SK-N-SH treated with all-trans-retinoic acid at 6 μM for 48 hours (cell line): ENCODE measurements at regions not wholly inside any gene's neighbourhood (a gene's known extent, or its start where the extent isn't known, plus 50 kb on each side); places are given as distances from the start of the nearest gene placed in this dataset.

Experiments
- ATAC-seq: fragments of 200-7000 bp; cut with Tn5 transposase; 3 replicates; pipeline ENCODE4 v1.9.1; 2020; ENCODE audit warnings: mild to moderate bottlenecking, moderate library complexity
- ARNTL ChIP-seq: fragments of 450-650 bp; formaldehyde crosslinking; IDR thresholded peaks from 2 replicates; pipeline ENCODE4 v1.5.0; 2020; ENCODE audit warnings: low read depth, mild to moderate bottlenecking, moderate library complexity, borderline replicate concordance
- ESRRG ChIP-seq: fragments of 250-450 bp; sonication (Bioruptor Pico); IDR thresholded peaks from 2 replicates; pipeline ENCODE4 v1.6.1; 2021; ENCODE audit warnings: mild to moderate bottlenecking
- GLIS3 ChIP-seq: fragments of 250-450 bp; sonication (Bioruptor Pico); IDR thresholded peaks from 2 replicates; pipeline ENCODE4 v1.5.0; 2020; ENCODE audit warnings: mild to moderate bottlenecking, moderate library complexity
- ISL1 ChIP-seq: fragments of 250-450 bp; sonication (Bioruptor Pico); IDR thresholded peaks from 2 replicates; pipeline ENCODE4 v2.1.2; 2022; ENCODE audit warnings: mild to moderate bottlenecking, moderate library complexity
- OSR1 ChIP-seq: fragments of 250-450 bp; sonication (Bioruptor Pico); IDR thresholded peaks from 2 replicates; pipeline ENCODE4 v1.8.0; 2022; ENCODE audit warnings: moderate library complexity, mild to moderate bottlenecking, inconsistent platforms
- PPARA ChIP-seq: fragments of 250-450 bp; sonication (Bioruptor Pico); IDR thresholded peaks from 2 replicates; pipeline ENCODE4 v1.5.0; 2020; ENCODE audit warnings: mild to moderate bottlenecking, borderline replicate concordance
- RARB ChIP-seq: fragments of 250-450 bp; sonication (Bioruptor Pico); IDR thresholded peaks from 2 replicates; pipeline ENCODE4 v1.8.0; 2021; ENCODE audit warnings: mild to moderate bottlenecking, moderate library complexity
- SNAI2 ChIP-seq: fragments of 250-450 bp; sonication (Bioruptor Pico); IDR thresholded peaks from 2 replicates; pipeline ENCODE4 v1.5.0; 2020; ENCODE audit warnings: mild to moderate bottlenecking, moderate library complexity
- TCF4 ChIP-seq: fragments of 250-450 bp; sonication (Bioruptor Pico); IDR thresholded peaks from 2 replicates; pipeline ENCODE4 v1.8.0; 2021; ENCODE audit warnings: mild to moderate bottlenecking, moderate library complexity, borderline replicate concordance
- TOX ChIP-seq: fragments of 250-450 bp; sonication (Bioruptor Pico); IDR thresholded peaks from 2 replicates; pipeline ENCODE4 v1.8.0; 2021; ENCODE audit warnings: mild to moderate bottlenecking, moderate library complexity, borderline replicate concordance
- ZC3H10 ChIP-seq: fragments of 250-450 bp; sonication (Bioruptor Pico); IDR thresholded peaks from 2 replicates; pipeline ENCODE4 v1.5.1; 2021; ENCODE audit warnings: mild to moderate bottlenecking, moderate library complexity
- ZFP3 ChIP-seq: fragments of 250-450 bp; sonication (Bioruptor Pico); IDR thresholded peaks from 2 replicates; pipeline ENCODE4 v1.5.0; 2020; ENCODE audit warnings: mild to moderate bottlenecking, moderate library complexity
- ZFP30 ChIP-seq: fragments of 450-650 bp; formaldehyde crosslinking; IDR thresholded peaks from 2 replicates; pipeline ENCODE4 v1.5.0; 2022; ENCODE audit warnings: mild to moderate bottlenecking, moderate library complexity
- ZNF565 ChIP-seq: fragments of 450-650 bp; formaldehyde crosslinking; conservative IDR thresholded peaks from 2 replicates; pipeline ENCODE4 v1.5.0; 2020; ENCODE audit warnings: low read depth, mild to moderate bottlenecking, moderate library complexity
- ZNF70 ChIP-seq: fragments of 450-650 bp; formaldehyde crosslinking; IDR thresholded peaks from 2 replicates; pipeline ENCODE4 v1.5.0; 2020; ENCODE audit warnings: mild to moderate bottlenecking, moderate library complexity
- ZNF8 ChIP-seq: fragments of 450-650 bp; formaldehyde crosslinking; IDR thresholded peaks from 2 replicates; pipeline ENCODE4 v1.5.0; 2020; ENCODE audit warnings: mild to moderate bottlenecking, moderate library complexity
- TF ChIP-seq, protein P1 (sequence below): fragments of 250-450 bp; sonication (Bioruptor Pico); IDR thresholded peaks from 2 replicates; pipeline ENCODE4 v1.8.0; 2020; ENCODE audit warnings: mild to moderate bottlenecking, moderate library complexity, borderline replicate concordance
- TF ChIP-seq, protein P2 (sequence below): fragments of 250-450 bp; sonication (Bioruptor Pico); IDR thresholded peaks from 2 replicates; pipeline ENCODE4 v1.5.1; 2020; ENCODE audit warnings: low read depth, mild to moderate bottlenecking, moderate library complexity
- TF ChIP-seq, protein P3 (sequence below): fragments of 250-450 bp; sonication (Bioruptor Pico); IDR thresholded peaks from 2 replicates; pipeline ENCODE4 v1.5.1; 2021; ENCODE audit warnings: mild to moderate bottlenecking, moderate library complexity
- TF ChIP-seq, protein P4 (sequence below): fragments of 250-450 bp; sonication (Bioruptor Pico); IDR thresholded peaks from 2 replicates; pipeline ENCODE4 v1.8.0; 2021; ENCODE audit warnings: low read depth, mild to moderate bottlenecking, moderate library complexity, borderline replicate concordance
- TF ChIP-seq, protein P5 (sequence below): fragments of 250-450 bp; sonication (Bioruptor Pico); IDR thresholded peaks from 2 replicates; pipeline ENCODE4 v1.5.0; 2020; ENCODE audit warnings: mild to moderate bottlenecking, moderate library complexity

DNA sequence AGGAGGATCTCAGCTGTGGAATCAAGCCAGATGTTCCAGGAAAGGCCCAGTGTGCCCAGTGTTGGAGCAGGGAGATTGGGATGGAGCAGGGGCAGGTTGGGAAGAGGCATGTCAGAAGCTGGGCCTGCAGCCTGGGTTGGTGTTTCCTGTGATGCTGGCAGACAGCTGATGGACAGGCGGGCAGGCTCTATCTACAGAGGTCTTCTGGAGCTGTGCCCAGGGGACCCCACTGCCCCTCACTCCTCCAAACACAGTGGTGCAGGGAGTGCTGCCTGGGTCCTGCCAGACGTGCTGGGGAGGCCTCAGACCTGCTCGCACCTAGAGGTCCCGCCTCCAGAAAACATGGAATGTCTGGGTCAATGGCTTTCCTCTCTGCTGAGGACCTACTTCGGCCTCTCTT, 182.9 kb upstream of the TCERG1L start:
- ATAC-seq: no peak
- TF ChIP-seq, protein P1, sequence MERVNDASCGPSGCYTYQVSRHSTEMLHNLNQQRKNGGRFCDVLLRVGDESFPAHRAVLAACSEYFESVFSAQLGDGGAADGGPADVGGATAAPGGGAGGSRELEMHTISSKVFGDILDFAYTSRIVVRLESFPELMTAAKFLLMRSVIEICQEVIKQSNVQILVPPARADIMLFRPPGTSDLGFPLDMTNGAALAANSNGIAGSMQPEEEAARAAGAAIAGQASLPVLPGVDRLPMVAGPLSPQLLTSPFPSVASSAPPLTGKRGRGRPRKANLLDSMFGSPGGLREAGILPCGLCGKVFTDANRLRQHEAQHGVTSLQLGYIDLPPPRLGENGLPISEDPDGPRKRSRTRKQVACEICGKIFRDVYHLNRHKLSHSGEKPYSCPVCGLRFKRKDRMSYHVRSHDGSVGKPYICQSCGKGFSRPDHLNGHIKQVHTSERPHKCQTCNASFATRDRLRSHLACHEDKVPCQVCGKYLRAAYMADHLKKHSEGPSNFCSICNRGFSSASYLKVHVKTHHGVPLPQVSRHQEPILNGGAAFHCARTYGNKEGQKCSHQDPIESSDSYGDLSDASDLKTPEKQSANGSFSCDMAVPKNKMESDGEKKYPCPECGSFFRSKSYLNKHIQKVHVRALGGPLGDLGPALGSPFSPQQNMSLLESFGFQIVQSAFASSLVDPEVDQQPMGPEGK (CRISPR knock-in tag): no peak
- no peak for TF ChIP-seq ISL1 (CRISPR knock-in tag)
- no peak for TF ChIP-seq ARNTL (CRISPR knock-in tag)
- TF ChIP-seq OSR1 (CRISPR knock-in tag): no peak
- TF ChIP-seq, all 23 proteins: peak for 0

DNA sequence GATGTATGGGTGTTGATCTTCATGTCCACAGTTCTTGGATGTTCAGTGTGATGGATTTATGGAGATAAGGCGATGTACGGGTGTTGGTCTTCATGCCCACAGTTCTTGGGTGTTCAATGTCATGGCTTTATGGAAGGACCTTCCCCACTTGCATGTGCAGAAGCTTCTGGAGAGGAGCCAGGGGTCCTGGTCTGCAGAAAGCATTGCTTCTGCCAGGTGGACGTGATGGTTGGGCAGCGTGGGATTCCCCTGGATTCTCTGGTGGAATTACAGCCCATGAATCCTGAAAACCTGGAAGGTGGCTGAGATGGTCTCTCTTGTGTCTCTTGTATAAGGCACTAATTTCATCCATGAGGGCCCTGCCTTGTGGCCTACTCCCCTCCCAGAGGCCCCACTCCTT, 183.7 kb upstream of the TCERG1L start:
- no peak for ATAC-seq
- TF ChIP-seq TOX (CRISPR knock-in tag): no peak
- no peak for TF ChIP-seq ARNTL (CRISPR knock-in tag)
- TF ChIP-seq ZNF565 (CRISPR knock-in tag): no peak
- no peak for TF ChIP-seq ZFP30 (CRISPR knock-in tag)
- TF ChIP-seq ZNF70: no peak
- no peak for TF ChIP-seq TCF4 (CRISPR knock-in tag)
- no peak for TF ChIP-seq RARB
- no peak for TF ChIP-seq ZFP3 (CRISPR knock-in tag)
- TF ChIP-seq, protein P2, sequence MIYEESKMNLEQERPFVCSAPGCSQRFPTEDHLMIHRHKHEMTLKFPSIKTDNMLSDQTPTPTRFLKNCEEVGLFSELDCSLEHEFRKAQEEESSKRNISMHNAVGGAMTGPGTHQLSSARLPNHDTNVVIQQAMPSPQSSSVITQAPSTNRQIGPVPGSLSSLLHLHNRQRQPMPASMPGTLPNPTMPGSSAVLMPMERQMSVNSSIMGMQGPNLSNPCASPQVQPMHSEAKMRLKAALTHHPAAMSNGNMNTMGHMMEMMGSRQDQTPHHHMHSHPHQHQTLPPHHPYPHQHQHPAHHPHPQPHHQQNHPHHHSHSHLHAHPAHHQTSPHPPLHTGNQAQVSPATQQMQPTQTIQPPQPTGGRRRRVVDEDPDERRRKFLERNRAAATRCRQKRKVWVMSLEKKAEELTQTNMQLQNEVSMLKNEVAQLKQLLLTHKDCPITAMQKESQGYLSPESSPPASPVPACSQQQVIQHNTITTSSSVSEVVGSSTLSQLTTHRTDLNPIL (CRISPR knock-in tag): no peak
- TF ChIP-seq GLIS3 (CRISPR knock-in tag): no peak
- TF ChIP-seq, protein P3, sequence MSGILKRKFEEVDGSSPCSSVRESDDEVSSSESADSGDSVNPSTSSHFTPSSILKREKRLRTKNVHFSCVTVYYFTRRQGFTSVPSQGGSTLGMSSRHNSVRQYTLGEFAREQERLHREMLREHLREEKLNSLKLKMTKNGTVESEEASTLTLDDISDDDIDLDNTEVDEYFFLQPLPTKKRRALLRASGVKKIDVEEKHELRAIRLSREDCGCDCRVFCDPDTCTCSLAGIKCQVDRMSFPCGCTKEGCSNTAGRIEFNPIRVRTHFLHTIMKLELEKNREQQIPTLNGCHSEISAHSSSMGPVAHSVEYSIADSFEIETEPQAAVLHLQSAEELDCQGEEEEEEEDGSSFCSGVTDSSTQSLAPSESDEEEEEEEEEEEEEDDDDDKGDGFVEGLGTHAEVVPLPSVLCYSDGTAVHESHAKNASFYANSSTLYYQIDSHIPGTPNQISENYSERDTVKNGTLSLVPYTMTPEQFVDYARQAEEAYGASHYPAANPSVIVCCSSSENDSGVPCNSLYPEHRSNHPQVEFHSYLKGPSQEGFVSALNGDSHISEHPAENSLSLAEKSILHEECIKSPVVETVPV: no peak
- no peak for TF ChIP-seq SNAI2 (CRISPR knock-in tag)
- no peak for TF ChIP-seq ZNF8 (CRISPR knock-in tag)
- no peak for TF ChIP-seq ISL1 (CRISPR knock-in tag)
- TF ChIP-seq PPARA (CRISPR knock-in tag): no peak
- TF ChIP-seq ESRRG: no peak

DNA sequence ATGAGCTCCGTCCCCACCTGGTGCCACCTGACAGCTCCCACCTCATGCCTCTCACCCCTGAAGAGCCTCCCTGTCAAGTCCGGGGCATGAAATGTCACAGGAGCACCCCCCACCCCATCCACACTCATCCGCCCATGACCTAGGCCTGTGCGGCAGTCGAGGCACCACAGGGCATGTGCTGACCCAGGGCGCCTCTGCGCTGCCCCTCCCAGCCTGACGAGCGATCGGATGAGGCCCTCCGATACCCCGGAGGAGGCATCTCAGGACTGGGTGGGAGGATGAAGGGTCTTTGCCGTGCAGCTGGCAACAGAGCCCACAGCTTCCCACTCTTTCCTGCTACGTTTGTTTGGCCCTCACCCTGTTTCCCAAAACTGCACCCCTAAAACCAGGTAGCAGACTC, 184.4 kb upstream of the TCERG1L start:
- no peak for ATAC-seq
- TF ChIP-seq TCF4 (CRISPR knock-in tag) (no peak), TOX (CRISPR knock-in tag) (no peak), ZFP30 (CRISPR knock-in tag) (no peak), ARNTL (CRISPR knock-in tag) (no peak), ZC3H10 (no peak)
- TF ChIP-seq, protein P1 (CRISPR knock-in tag): no peak
- TF ChIP-seq, protein P4, sequence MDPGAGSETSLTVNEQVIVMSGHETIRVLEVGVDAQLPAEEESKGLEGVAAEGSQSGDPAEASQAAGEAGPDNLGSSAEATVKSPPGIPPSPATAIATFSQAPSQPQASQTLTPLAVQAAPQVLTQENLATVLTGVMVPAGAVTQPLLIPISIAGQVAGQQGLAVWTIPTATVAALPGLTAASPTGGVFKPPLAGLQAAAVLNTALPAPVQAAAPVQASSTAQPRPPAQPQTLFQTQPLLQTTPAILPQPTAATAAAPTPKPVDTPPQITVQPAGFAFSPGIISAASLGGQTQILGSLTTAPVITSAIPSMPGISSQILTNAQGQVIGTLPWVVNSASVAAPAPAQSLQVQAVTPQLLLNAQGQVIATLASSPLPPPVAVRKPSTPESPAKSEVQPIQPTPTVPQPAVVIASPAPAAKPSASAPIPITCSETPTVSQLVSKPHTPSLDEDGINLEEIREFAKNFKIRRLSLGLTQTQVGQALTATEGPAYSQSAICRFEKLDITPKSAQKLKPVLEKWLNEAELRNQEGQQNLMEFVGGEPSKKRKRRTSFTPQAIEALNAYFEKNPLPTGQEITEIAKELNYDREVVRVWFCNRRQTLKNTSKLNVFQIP (CRISPR knock-in tag): no peak
- TF ChIP-seq, protein P5, sequence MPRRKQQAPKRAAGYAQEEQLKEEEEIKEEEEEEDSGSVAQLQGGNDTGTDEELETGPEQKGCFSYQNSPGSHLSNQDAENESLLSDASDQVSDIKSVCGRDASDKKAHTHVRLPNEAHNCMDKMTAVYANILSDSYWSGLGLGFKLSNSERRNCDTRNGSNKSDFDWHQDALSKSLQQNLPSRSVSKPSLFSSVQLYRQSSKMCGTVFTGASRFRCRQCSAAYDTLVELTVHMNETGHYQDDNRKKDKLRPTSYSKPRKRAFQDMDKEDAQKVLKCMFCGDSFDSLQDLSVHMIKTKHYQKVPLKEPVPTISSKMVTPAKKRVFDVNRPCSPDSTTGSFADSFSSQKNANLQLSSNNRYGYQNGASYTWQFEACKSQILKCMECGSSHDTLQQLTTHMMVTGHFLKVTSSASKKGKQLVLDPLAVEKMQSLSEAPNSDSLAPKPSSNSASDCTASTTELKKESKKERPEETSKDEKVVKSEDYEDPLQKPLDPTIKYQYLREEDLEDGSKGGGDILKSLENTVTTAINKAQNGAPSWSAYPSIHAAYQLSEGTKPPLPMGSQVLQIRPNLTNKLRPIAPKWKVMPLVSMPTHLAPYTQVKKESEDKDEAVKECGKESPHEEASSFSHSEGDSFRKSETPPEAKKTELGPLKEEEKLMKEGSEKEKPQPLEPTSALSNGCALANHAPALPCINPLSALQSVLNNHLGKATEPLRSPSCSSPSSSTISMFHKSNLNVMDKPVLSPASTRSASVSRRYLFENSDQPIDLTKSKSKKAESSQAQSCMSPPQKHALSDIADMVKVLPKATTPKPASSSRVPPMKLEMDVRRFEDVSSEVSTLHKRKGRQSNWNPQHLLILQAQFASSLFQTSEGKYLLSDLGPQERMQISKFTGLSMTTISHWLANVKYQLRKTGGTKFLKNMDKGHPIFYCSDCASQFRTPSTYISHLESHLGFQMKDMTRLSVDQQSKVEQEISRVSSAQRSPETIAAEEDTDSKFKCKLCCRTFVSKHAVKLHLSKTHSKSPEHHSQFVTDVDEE (CRISPR knock-in tag): no peak
